Mesendoderm (in vitro differentiated cells): ENCODE measurements at regions not wholly inside any gene's neighbourhood (a gene's known extent, or its start where the extent isn't known, plus 50 kb on each side); places are given as distances from the start of the nearest gene placed in this dataset.

Experiments
- DNase-seq: peaks from one replicate; pipeline ENCODE4 v3.0.0; 2013
- H2AK5ac ChIP-seq: 2 replicates; pipeline ENCODE4 v1.6.1; 2013; ENCODE audit warnings: low read length, inconsistent platforms
- H2BK120ac ChIP-seq: 2 replicates; pipeline ENCODE4 v1.6.1; 2013; ENCODE audit warnings: low read depth, mild to moderate bottlenecking, low read length, moderate library complexity, mixed read lengths
- H2BK15ac ChIP-seq: replicated peaks from 2 replicates; pipeline ENCODE4 v1.6.1; 2013; ENCODE audit warnings: low read depth, mild to moderate bottlenecking, moderate library complexity
- H2BK5ac ChIP-seq: 2 replicates; pipeline ENCODE4 v1.6.1; 2013; ENCODE audit warnings: low read length, inconsistent platforms
- H3K18ac ChIP-seq: 2 replicates; pipeline ENCODE4 v1.6.1; 2013; ENCODE audit warnings: mild to moderate bottlenecking, low read length, mixed read lengths
- H3K23ac ChIP-seq: one replicate; pipeline ENCODE4 v1.6.1; 2013; ENCODE audit warnings: low read length
- H3K27ac ChIP-seq: 2 replicates; pipeline ENCODE4 v1.5.1; 2013; ENCODE audit warnings: low read depth, mild to moderate bottlenecking, inconsistent platforms, low read length, moderate library complexity
- H3K27me3 ChIP-seq: 2 replicates; pipeline ENCODE4 v1.6.1; 2013; ENCODE audit warnings: low read length, control low read depth, mild to moderate bottlenecking, inconsistent platforms; ENCODE audit not compliant: insufficient read depth, poor library complexity
- H3K36me3 ChIP-seq: 2 replicates; pipeline ENCODE4 v1.6.1; 2013; ENCODE audit warnings: low read length, inconsistent platforms; ENCODE audit not compliant: control insufficient read depth, insufficient read depth
- H3K4ac ChIP-seq: one replicate; pipeline ENCODE4 v1.6.1; 2013; ENCODE audit warnings: low read depth, mild to moderate bottlenecking, low read length, moderate library complexity
- H3K4me1 ChIP-seq: 2 replicates; pipeline ENCODE4 v1.6.1; 2013; ENCODE audit warnings: low read depth, low read length, inconsistent platforms; ENCODE audit not compliant: control insufficient read depth
- H3K4me2 ChIP-seq: 2 replicates; pipeline ENCODE4 v1.6.1; 2013; ENCODE audit warnings: low read length
- H3K4me3 ChIP-seq: 2 replicates; pipeline ENCODE4 v1.5.1; 2013; ENCODE audit warnings: mild to moderate bottlenecking, low read length
- H3K56ac ChIP-seq: one replicate; pipeline ENCODE4 v1.6.1; 2013; ENCODE audit warnings: low read length
- H3K79me1 ChIP-seq: 2 replicates; pipeline ENCODE4 v1.6.1; 2013; ENCODE audit warnings: low read length, inconsistent platforms
- H3K79me2 ChIP-seq: 2 replicates; pipeline ENCODE4 v1.6.1; 2013; ENCODE audit warnings: mild to moderate bottlenecking, low read length; ENCODE audit not compliant: control insufficient read depth, insufficient read depth
- H3K9ac ChIP-seq: 2 replicates; pipeline ENCODE4 v1.6.1; 2013; ENCODE audit warnings: low read length, inconsistent platforms
- H4K5ac ChIP-seq: one replicate; pipeline ENCODE4 v1.6.1; 2013; ENCODE audit warnings: low read length
- H4K8ac ChIP-seq: one replicate; pipeline ENCODE4 v1.6.1; 2013; ENCODE audit warnings: low read depth, mild to moderate bottlenecking, control low read depth, low read length, moderate library complexity
- WGBS: extraction: QIAGEN DNeasy Blood & Tissue Kit; methylation state at CpG from one replicate; pipeline ENCODE4 v1.1.7; 2013; ENCODE audit warnings: low lambda C conversion rate, missing lambda C conversion rate; ENCODE audit not compliant: insufficient coverage; ENCODE audit errors: extremely low coverage; 5-methylcytosine and 5-hydroxymethylcytosine counted together

DNA sequence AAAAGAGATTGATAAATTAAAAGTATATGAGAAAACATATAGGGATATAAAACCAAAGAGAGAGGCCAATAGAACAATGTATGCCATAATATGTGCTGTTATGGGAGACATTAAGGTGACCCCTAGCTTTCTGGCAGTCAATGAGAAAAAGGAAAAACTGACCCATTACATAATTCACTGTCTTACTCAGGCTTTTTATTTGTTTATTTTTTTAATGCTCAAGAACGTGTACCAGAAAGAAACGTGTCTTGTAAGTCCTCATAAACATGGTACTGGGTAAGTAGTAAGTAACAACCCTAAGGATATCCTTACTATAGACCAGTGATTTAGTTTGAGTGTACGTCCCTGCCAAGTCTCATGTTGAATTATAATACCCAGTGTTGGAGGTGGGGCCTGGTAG, 160.8 kb upstream of the PHACTR1 start:
- no peak overlapping the region for H4K8ac ChIP-seq
- no peaks in the 10 kb centered on the region for H3K79me1 ChIP-seq
- H3K23ac ChIP-seq: no peak overlapping the region
- no peak overlapping the region for H2BK120ac ChIP-seq
- no peak overlapping the region for H3K4me3 ChIP-seq
- no peaks in the 10 kb centered on the region for H3K4me1 ChIP-seq
- no peak overlapping the region for H4K5ac ChIP-seq
- no peaks in the 10 kb centered on the region for H3K36me3 ChIP-seq
- no peak overlapping the region for H3K56ac ChIP-seq
- no peaks in the 10 kb centered on the region for H3K27me3 ChIP-seq
- H2BK5ac ChIP-seq: no peak overlapping the region
- no CpG with 5 or more reads among the region's 3 CpGs for WGBS
- no peak overlapping the region for H2BK15ac ChIP-seq
- no peak for DNase-seq
- no peak overlapping the region for H3K4me2 ChIP-seq
- no peaks in the 10 kb centered on the region for H3K79me2 ChIP-seq
- H3K9ac ChIP-seq: no peak overlapping the region
- no peak overlapping the region for H3K4ac ChIP-seq
- no peak overlapping the region for H3K27ac ChIP-seq
- no peak overlapping the region for H2AK5ac ChIP-seq
- H3K18ac ChIP-seq: no peak overlapping the region

DNA sequence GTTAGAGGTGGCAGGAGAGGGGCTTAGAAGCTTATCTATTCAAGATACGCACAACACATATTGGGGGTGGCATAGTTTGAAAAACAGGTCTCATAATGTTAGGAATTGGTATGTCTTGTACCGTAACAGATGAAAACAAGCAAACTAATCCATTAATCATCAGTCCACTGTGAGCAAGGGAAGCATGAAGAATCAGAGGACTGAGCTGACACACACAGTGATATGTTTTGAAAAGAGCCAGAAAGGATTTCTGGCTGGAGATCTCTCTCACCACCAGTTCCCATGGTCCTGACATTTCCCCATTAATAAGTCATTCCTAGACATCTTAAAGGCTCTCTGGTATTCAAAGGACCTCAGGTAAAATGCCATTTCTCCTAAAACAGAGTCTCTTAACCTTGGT, 158.8 kb upstream of the PHACTR1 start:
- no peak overlapping the region for H2BK5ac ChIP-seq
- H3K56ac ChIP-seq: no peak overlapping the region
- H3K4me1 ChIP-seq: no peaks in the 10 kb centered on the region
- no peak overlapping the region for H2BK120ac ChIP-seq
- no peak overlapping the region for H3K9ac ChIP-seq
- no peak overlapping the region for H3K4me2 ChIP-seq
- no CpG with 5 or more reads among the region's 2 CpGs for WGBS
- no peak overlapping the region for H3K18ac ChIP-seq
- H3K27ac ChIP-seq: no peak overlapping the region
- no peaks in the 10 kb centered on the region for H3K36me3 ChIP-seq
- no peak overlapping the region for H4K8ac ChIP-seq
- no peak overlapping the region for H3K4me3 ChIP-seq
- H4K5ac ChIP-seq: no peak overlapping the region
- H3K27me3 ChIP-seq: no peaks in the 10 kb centered on the region
- no peak overlapping the region for H3K23ac ChIP-seq
- no peaks in the 10 kb centered on the region for H3K79me2 ChIP-seq
- no peaks in the 10 kb centered on the region for H3K79me1 ChIP-seq
- H3K4ac ChIP-seq: no peak overlapping the region
- H2AK5ac ChIP-seq: no peak overlapping the region
- H2BK15ac ChIP-seq: no peak overlapping the region
- no peak for DNase-seq

DNA sequence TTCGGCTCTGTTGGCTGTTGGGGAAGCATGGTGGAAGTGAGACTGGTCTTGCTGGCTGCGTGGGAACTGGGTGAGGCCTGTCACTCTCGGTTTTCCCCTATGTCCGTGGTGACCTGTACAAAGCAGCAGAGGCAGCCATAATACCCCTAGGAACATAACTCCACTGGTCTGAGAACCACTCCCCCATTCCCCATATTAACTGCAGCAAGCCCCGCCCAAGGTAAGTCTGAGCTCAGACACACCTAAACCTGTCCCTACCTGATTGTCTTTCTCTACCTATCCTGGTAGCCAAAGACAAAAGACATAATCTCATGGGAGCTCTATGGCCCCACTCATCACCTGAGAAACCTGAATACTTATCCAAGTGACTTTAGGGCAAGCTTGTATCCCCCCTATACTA, 156.3 kb upstream of the PHACTR1 start:
- H2BK15ac ChIP-seq: no peak overlapping the region
- H2BK120ac ChIP-seq: no peak overlapping the region
- no peak overlapping the region for H4K5ac ChIP-seq
- H3K56ac ChIP-seq: no peak overlapping the region
- no peak overlapping the region for H2AK5ac ChIP-seq
- H3K4ac ChIP-seq: no peak overlapping the region
- no peaks in the 10 kb centered on the region for H3K4me1 ChIP-seq
- no peaks in the 10 kb centered on the region for H3K27me3 ChIP-seq
- no peaks in the 10 kb centered on the region for H3K36me3 ChIP-seq
- no peak overlapping the region for H4K8ac ChIP-seq
- H3K27ac ChIP-seq: no peak overlapping the region
- no CpG with 5 or more reads among the region's 5 CpGs for WGBS
- H3K9ac ChIP-seq: no peak overlapping the region
- no peaks in the 10 kb centered on the region for H3K79me1 ChIP-seq
- DNase-seq: no peak
- H3K4me3 ChIP-seq: no peak overlapping the region
- H3K23ac ChIP-seq: no peak overlapping the region
- no peak overlapping the region for H3K18ac ChIP-seq
- H3K79me2 ChIP-seq: no peaks in the 10 kb centered on the region
- no peak overlapping the region for H2BK5ac ChIP-seq
- H3K4me2 ChIP-seq: no peak overlapping the region

DNA sequence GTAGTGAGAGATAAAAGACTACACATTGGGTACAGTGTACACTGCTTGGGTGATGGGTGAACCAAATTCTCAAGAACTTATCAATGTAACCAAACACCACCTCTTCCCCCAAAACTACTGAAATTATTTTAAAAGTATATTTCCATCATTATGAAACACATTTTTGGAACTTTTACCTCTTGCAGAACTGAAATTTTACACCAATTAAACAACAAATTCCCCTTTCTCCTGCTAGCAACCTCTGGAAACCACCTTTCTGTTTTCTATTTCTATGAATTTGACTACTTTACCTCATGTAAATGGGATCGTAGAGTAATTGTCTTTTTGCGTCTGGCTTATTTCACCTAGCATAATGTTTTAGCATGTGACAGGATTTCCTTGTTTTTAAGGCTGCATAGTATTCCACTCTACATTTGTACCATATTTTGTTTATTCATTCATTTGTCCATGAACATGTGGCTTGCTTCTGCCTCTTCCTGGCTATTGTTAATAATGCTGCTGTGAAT, 149.9 kb upstream of the PHACTR1 start:
- Histone ChIP-seq H3K23ac (no peak overlapping the region), H3K79me1 (no peaks in the 10 kb centered on the region), H3K4me3 (no peak overlapping the region), H3K36me3 (no peaks in the 10 kb centered on the region), H2BK5ac (no peak overlapping the region), H2BK120ac (no peak overlapping the region), H2BK15ac (no peak overlapping the region), H3K56ac (no peak overlapping the region), H4K8ac (no peak overlapping the region), H3K27me3 (no peaks in the 10 kb centered on the region), H3K4ac (no peak overlapping the region), H3K79me2 (no peaks in the 10 kb centered on the region), H3K18ac (no peak overlapping the region), H2AK5ac (no peak overlapping the region), H3K4me1 (no peaks in the 10 kb centered on the region), H3K9ac (no peak overlapping the region), H4K5ac (no peak overlapping the region), H3K27ac (no peak overlapping the region), H3K4me2 (no peak overlapping the region)
- DNase-seq: no peak
- WGBS: no CpG with 5 or more reads among the region's 2 CpGs

DNA sequence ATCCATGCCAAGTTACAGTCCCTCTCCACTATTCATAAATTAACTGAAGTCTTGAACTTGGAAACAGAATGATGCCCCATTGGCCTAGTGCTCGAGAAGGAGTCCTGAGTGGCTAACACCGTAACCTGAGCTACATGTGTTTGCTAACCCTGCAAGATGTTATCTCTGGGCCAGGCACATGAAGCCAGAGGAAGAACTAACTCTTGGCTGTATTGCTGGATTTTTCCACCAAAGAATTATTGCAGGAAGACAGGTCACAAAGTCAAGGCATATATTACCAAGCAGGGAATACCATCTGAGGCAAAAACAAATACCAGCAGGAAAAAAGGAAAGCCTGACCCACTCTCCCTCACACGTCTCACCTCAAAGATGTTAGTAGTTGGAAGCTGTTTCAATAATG, 148.9 kb upstream of the PHACTR1 start:
- no peak overlapping the region for H3K23ac ChIP-seq
- DNase-seq: no peak
- no peaks in the 10 kb centered on the region for H3K4me1 ChIP-seq
- no peak overlapping the region for H3K9ac ChIP-seq
- H3K27ac ChIP-seq: no peak overlapping the region
- no peaks in the 10 kb centered on the region for H3K36me3 ChIP-seq
- H4K8ac ChIP-seq: no peak overlapping the region
- H3K4ac ChIP-seq: no peak overlapping the region
- H3K79me1 ChIP-seq: no peaks in the 10 kb centered on the region
- H2AK5ac ChIP-seq: no peak overlapping the region
- no peak overlapping the region for H4K5ac ChIP-seq
- no peak overlapping the region for H3K4me2 ChIP-seq
- H3K4me3 ChIP-seq: no peak overlapping the region
- H3K79me2 ChIP-seq: no peaks in the 10 kb centered on the region
- H2BK5ac ChIP-seq: no peak overlapping the region
- no peak overlapping the region for H3K56ac ChIP-seq
- no peak overlapping the region for H2BK120ac ChIP-seq
- no peak overlapping the region for H3K18ac ChIP-seq
- no peaks in the 10 kb centered on the region for H3K27me3 ChIP-seq
- no CpG with 5 or more reads among the region's 3 CpGs for WGBS
- H2BK15ac ChIP-seq: no peak overlapping the region

DNA sequence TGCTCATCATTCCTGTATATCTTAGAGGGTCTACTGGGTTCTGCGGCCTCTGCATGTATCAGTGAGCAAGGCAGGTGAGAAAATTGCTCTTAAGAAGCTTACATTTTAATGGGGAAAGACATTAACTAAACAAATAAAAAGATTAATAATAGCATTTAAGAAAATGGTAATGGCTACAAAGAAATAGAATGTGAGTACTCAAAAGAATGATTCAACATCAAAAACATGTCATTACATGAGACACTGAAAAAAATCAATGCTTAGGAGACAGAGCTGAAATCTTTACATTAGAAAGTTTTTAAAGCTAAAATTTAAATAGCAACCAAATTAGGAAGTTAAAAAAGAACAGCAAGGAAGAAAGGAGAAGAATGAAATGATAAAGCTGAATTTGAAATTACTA, 146.9 kb upstream of the PHACTR1 start:
- no CpG with 5 or more reads among the region's 1 CpG for WGBS
- no peak overlapping the region for H3K4me3 ChIP-seq
- H2BK5ac ChIP-seq: no peak overlapping the region
- no peak for DNase-seq
- H2BK120ac ChIP-seq: no peak overlapping the region
- H3K18ac ChIP-seq: no peak overlapping the region
- no peak overlapping the region for H3K9ac ChIP-seq
- no peaks in the 10 kb centered on the region for H3K4me1 ChIP-seq
- no peak overlapping the region for H3K4ac ChIP-seq
- no peak overlapping the region for H4K8ac ChIP-seq
- no peaks in the 10 kb centered on the region for H3K36me3 ChIP-seq
- H3K23ac ChIP-seq: no peak overlapping the region
- no peaks in the 10 kb centered on the region for H3K79me1 ChIP-seq
- H3K4me2 ChIP-seq: no peak overlapping the region
- no peaks in the 10 kb centered on the region for H3K27me3 ChIP-seq
- H3K27ac ChIP-seq: no peak overlapping the region
- H2BK15ac ChIP-seq: no peak overlapping the region
- H2AK5ac ChIP-seq: no peak overlapping the region
- no peaks in the 10 kb centered on the region for H3K79me2 ChIP-seq
- H3K56ac ChIP-seq: no peak overlapping the region
- H4K5ac ChIP-seq: no peak overlapping the region
